ENCODE measurements at regions not wholly inside any gene's neighbourhood (a gene's known extent, or its start where the extent isn't known, plus 50 kb on each side); places are given as distances from the start of the nearest gene placed in this dataset.
"Not testable (repeated sequence)": the region's sequence is repeated elsewhere in the genome, so short reads cannot be mapped to it uniquely, and the experiment has no call there.

- DNase-seq (ENCODE audit: insufficient read length, low spot score), result no peak
- TF ChIP-seq POLR2A (IDR thresholded peaks at IDR 0.05; ENCODE audit: low read depth, low read length), result no peak
- FAIRE-seq, result no peak
Measured at GRCh38 chr2:51324051-51324450, 292.1 kb upstream of the NRXN1 start.

DNA sequence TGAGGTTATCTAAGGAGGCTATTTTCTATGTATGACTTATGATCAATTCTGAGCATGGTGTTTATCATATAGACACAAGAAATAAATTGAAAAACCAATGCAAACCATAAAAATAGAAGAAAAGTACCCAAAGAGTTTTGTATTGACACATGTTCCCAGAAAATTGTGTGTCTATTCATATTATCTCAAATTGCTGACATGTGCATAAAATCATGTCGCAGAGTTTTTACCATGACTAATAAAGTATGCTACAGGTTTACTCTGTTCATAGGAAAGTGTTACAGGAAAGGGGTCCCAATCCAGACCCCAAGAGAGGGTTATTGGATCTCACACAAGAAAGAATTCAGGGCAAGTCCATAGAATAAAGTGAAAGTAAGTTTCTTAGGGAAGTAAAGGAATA lies 290.7 kb upstream of the NRXN1 start:
- TF ChIP-seq POLR2A (IDR thresholded peaks at IDR 0.05; ENCODE audit: low read depth, low read length), result no peak
- no peak for FAIRE-seq
- no peak for DNase-seq (ENCODE audit: insufficient read length, low spot score)

GRCh38 chr2:51304311-51304710 lies 272.4 kb upstream of the NRXN1 start:
- no peak for DNase-seq (ENCODE audit: insufficient read length, low spot score)
- TF ChIP-seq POLR2A (IDR thresholded peaks at IDR 0.05; ENCODE audit: low read depth, low read length), result no peak
- FAIRE-seq, result no peak

DNA sequence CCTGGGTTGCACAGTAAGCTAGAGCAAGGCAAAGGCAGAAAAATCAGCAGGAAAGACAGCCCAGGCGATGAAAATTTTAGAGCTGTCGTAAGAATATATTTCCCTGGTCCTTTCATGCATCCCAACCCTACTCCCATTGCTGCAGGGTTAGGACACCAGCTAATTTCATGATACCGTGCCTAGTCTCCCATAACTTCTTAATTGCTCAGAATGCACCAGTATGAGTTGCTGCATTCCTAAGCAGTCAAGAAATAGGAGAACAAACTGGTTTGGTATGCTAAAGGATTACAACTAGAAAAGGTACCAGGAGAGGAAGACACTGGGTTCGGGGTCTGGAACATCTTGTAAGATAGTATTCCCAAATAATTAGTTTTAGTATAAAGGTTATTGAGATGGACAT lies 269.4 kb upstream of the NRXN1 start:
- no peak for DNase-seq (ENCODE audit: insufficient read length, low spot score)
- no peak for FAIRE-seq
- no peak for TF ChIP-seq POLR2A (IDR thresholded peaks at IDR 0.05; ENCODE audit: low read depth, low read length)

DNA sequence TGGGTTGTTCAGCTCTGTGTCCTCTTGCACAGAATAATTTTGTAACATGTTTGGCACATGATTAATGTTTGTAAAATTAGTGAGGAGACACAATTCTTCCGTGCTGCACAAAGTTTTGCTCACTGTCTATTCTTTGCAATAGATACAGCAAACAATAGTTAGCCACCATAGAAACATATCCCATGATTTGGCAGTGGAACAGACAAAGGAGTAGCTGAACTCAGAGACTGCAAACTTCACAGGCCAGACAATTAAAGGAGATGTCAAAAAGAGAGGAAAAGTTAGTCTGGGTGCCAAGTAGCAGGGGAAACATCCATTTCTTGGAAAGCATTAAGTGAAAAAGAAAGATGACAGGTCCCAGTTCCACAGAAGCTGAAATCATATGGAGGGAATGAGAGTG lies 267.4 kb upstream of the NRXN1 start:
- FAIRE-seq, result no peak
- DNase-seq (ENCODE audit: insufficient read length, low spot score), result no peak
- TF ChIP-seq POLR2A (IDR thresholded peaks at IDR 0.05; ENCODE audit: low read depth, low read length), result no peak

GRCh38 chr2:51297488-51297887 lies 265.6 kb upstream of the NRXN1 start:
- FAIRE-seq (peak; percentile 11), DNase-seq (ENCODE audit: insufficient read length, low spot score) (no peak)
- no peak for TF ChIP-seq POLR2A (IDR thresholded peaks at IDR 0.05; ENCODE audit: low read depth, low read length)

DNA sequence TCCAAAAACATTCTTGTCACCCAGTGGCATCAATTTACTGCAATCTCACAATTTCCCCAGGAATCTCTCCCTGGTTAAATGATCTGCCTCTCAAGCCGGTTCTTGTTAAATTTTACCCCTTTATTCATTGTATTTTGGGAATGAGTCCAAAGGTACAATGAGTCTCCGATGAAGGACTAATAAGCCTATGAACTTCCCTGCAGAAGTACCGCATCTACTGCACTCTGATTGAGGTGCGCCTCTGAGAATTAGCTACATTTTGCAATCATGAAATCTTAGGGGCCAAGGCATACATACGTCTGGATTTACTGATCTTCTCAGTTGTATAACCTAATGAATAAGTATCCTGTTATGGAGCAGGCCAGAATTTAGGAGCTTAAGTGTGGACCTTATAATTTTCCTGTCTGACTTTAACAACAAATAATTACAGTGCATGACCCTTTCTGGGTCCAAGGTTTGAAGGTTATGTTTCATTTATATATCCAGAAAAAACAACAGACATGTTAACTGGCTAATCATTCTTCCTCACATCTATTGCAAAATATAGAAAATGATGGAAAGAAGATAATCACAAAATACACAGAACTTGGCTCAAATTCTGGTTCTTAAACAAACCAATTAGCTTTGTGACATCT lies 261.8 kb upstream of the NRXN1 start:
- no peak for FAIRE-seq
- no peak for TF ChIP-seq POLR2A (IDR thresholded peaks at IDR 0.05; ENCODE audit: low read depth, low read length)
- no peak for DNase-seq (ENCODE audit: insufficient read length, low spot score)

GRCh38 chr2:51291762-51292551 lies 260.0 kb upstream of the NRXN1 start:
- DNase-seq (ENCODE audit: insufficient read length, low spot score) (no peak), FAIRE-seq (no peak)
- TF ChIP-seq POLR2A (IDR thresholded peaks at IDR 0.05; ENCODE audit: low read depth, low read length), result no peak

DNA sequence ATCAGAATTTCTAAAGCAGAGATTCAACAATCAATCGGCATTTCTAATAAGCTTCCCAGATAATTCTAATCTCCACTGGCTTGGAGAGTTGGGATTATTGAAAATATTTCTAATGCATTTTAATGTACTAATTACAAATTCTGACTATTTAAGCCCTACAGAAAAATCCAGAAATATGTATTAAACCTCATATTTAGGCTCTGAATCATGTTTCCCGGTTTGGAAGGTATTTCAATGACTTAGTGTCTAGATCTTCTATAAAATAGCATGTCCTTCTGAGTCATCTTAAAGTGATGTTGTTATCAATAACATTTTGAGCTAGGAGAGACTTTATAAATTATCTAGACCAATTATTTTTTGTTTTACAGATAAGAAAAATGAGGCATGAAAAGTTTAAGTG lies 258.8 kb upstream of the NRXN1 start:
- FAIRE-seq (no peak), DNase-seq (ENCODE audit: insufficient read length, low spot score) (no peak)
- no peak for TF ChIP-seq POLR2A (IDR thresholded peaks at IDR 0.05; ENCODE audit: low read depth, low read length)

DNA sequence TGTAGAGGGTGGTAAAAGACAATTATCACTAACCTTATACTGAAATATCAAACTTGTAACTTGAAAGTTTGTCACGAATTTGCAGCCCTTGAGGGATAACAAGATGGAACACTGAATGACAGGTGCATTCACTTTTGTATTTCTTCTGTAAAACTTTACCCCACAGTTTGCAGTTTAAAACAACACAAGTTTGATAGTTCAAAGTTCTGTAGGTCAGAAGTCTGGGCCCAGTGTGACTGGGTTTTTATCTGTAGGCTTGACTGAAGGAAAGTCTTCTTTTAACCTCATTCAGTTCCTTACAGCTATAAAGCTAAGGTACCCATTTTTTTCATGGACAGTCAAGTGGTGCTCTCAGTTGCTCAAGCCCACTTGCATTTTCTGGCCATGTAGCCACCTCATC lies 257.1 kb upstream of the NRXN1 start:
- DNase-seq (ENCODE audit: insufficient read length, low spot score) (no peak), FAIRE-seq (no peak)
- no peak for TF ChIP-seq POLR2A (IDR thresholded peaks at IDR 0.05; ENCODE audit: low read depth, low read length)

GRCh38 chr2:51268191-51268590 lies 236.3 kb upstream of the NRXN1 start:
- TF ChIP-seq POLR2A (IDR thresholded peaks at IDR 0.05; ENCODE audit: low read depth, low read length), result no peak
- no peak for DNase-seq (ENCODE audit: insufficient read length, low spot score)
- FAIRE-seq, result no peak

GRCh38 chr2:51265539-51265938 lies 233.6 kb upstream of the NRXN1 start:
- DNase-seq (ENCODE audit: insufficient read length, low spot score) (no peak), FAIRE-seq (no peak)
- no peak for TF ChIP-seq POLR2A (IDR thresholded peaks at IDR 0.05; ENCODE audit: low read depth, low read length)

DNA sequence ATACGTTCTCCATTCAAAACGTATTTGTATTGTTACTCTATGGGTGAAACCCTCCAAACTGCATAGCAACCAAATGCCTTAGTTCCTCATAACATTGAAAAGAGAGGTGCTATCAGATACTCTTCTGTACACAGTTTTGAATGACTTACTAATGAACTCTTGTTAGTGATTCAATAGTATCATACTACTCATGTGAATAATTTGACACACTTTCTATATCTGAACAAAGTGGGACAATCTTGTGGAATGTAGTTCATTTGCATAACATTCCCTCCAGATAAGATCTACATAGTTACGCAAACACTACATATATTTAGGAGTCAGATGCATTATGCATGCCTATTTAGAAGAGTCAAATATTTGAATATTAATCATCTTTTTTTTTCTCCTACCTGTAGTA lies 232.0 kb upstream of the NRXN1 start:
- TF ChIP-seq POLR2A (IDR thresholded peaks at IDR 0.05; ENCODE audit: low read depth, low read length), result no peak
- FAIRE-seq (no peak), DNase-seq (ENCODE audit: insufficient read length, low spot score) (no peak)

GRCh38 chr2:51263101-51263500 lies 231.2 kb upstream of the NRXN1 start:
- not testable (repeated sequence) for FAIRE-seq; DNase-seq (ENCODE audit: insufficient read length, low spot score)

DNA sequence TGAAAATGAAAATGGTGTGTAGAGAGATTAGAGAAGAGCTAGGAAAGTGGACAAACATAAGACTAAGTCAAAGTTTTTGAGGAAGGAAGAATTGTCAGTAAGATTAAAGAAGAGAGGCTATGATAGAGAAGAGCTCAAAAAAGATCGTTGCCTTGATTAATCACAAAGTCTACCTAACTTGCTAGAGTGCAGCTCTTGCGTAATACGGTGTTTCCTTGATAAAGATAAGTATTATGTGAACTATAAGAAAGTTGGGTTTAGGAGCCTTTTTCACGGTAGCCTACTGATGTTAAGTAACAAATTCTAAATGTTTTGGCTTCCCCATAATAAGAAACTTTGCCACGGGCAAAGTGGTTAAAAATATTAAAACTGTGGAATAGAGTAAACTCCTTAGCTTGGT lies 226.4 kb upstream of the NRXN1 start:
- FAIRE-seq (no peak), DNase-seq (ENCODE audit: insufficient read length, low spot score) (no peak)
- no peak for TF ChIP-seq POLR2A (IDR thresholded peaks at IDR 0.05; ENCODE audit: low read depth, low read length)

Measured in H54 (cell line).